ENCODE measurements at regions not wholly inside any gene's neighbourhood (a gene's known extent, or its start where the extent isn't known, plus 50 kb on each side); places are given as distances from the start of the nearest gene placed in this dataset.

DNA sequence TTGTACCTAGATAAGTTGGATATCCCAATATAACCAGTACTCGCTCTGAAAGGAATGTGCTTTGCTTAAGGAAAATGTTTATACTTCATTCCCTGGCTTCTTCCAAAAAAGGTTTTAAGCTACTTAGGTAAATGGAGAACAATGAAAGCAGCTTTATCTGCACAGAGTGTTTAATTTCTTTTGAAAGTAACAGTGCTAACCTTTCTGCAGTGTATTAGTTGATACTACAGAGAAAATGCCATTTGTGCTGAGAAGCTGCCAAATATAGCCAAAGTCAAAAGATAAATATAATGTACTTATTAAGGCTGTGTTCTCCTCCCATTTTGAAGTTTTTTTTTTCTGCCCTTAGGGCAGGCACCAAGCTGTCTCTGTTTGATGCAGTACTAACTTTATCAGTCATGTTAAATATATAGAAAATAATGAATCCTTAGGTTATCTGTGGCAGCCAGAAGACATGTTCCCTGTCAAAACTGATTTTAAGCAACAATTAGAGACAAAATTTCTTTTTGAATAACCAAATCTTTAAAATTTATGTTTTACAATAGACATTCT is 145.4 kb upstream of the KITLG start:
- TF ChIP-seq, protein P1, sequence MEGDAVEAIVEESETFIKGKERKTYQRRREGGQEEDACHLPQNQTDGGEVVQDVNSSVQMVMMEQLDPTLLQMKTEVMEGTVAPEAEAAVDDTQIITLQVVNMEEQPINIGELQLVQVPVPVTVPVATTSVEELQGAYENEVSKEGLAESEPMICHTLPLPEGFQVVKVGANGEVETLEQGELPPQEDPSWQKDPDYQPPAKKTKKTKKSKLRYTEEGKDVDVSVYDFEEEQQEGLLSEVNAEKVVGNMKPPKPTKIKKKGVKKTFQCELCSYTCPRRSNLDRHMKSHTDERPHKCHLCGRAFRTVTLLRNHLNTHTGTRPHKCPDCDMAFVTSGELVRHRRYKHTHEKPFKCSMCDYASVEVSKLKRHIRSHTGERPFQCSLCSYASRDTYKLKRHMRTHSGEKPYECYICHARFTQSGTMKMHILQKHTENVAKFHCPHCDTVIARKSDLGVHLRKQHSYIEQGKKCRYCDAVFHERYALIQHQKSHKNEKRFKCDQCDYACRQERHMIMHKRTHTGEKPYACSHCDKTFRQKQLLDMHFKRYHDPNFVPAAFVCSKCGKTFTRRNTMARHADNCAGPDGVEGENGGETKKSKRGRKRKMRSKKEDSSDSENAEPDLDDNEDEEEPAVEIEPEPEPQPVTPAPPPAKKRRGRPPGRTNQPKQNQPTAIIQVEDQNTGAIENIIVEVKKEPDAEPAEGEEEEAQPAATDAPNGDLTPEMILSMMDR (IDR thresholded peaks at IDR 0.05) = no peak
- no peak for TF ChIP-seq POLR2AphosphoS5 (IDR thresholded peaks at IDR 0.05)
- no peak for TF ChIP-seq EP300 (IDR thresholded peaks at IDR 0.05)

Measured in gastroesophageal sphincter (tissue), 3 donors.